Erythroblast (primary cell): ENCODE measurements at regions not wholly inside any gene's neighbourhood (a gene's known extent, or its start where the extent isn't known, plus 50 kb on each side); places are given as distances from the start of the nearest gene placed in this dataset.

Source experiments
- DNase-seq, 2 experiments: peaks; one replicate each; lab custom pipeline; 2025; lab: John Stamatoyannopoulos, UW
- GATA1 ChIP-seq: IDR thresholded peaks from 2 replicates; pipeline ENCODE4 v1.6.1; 2011; ENCODE audit warnings: low read depth, mild to moderate bottlenecking, control low read depth, low read length, moderate library complexity
- POLR2A ChIP-seq: IDR thresholded peaks from 2 replicates; pipeline ENCODE4 v1.6.1; 2011; ENCODE audit warnings: mild to moderate bottlenecking, low read length

- TF ChIP-seq GATA1: no peak
- no peak for TF ChIP-seq POLR2A
These were observed 765.2 kb upstream of the ID2 start for GRCh38 chr2:7916670-7917069.

GRCh38 chr2:7919510-7919909 lies 762.3 kb upstream of the ID2 start:
- no peak for TF ChIP-seq GATA1
- no peak for TF ChIP-seq POLR2A
- DNase-seq: no peak

More at GRCh38 chr2:7916670-7917069, 765.2 kb upstream of the ID2 start:
- no peak for DNase-seq

- no peak for DNase-seq
These were observed 757.7 kb upstream of the ID2 start for GRCh38 chr2:7924023-7924762.

GRCh38 chr2:7925506-7925905 lies 756.4 kb upstream of the ID2 start:
- TF ChIP-seq POLR2A (no peak), GATA1 (no peak)

More at GRCh38 chr2:7924023-7924762, 757.7 kb upstream of the ID2 start:
- TF ChIP-seq POLR2A (no peak), GATA1 (no peak)

GRCh38 chr2:7927691-7928090 lies 754.2 kb upstream of the ID2 start:
- TF ChIP-seq POLR2A (no peak), GATA1 (no peak)
- no peak for DNase-seq

More at GRCh38 chr2:7925506-7925905, 756.4 kb upstream of the ID2 start:
- no peak for DNase-seq

GRCh38 chr2:7929281-7929680 lies 752.6 kb upstream of the ID2 start:
- TF ChIP-seq POLR2A (no peak), GATA1 (no peak)
- no peak for DNase-seq

- no peak for TF ChIP-seq GATA1
- TF ChIP-seq POLR2A: no peak
- DNase-seq: no peak
These were observed 750.8 kb upstream of the ID2 start for GRCh38 chr2:7930800-7931635.

- no peak for TF ChIP-seq GATA1
- no peak for TF ChIP-seq POLR2A
- DNase-seq: no peak
These were observed 750.0 kb upstream of the ID2 start for GRCh38 chr2:7931808-7932207.

- no peak for DNase-seq
- TF ChIP-seq POLR2A (no peak), GATA1 (no peak)
These were observed 748.2 kb upstream of the ID2 start for GRCh38 chr2:7933672-7934071.

- no peak for DNase-seq
- TF ChIP-seq GATA1: no peak
- no peak for TF ChIP-seq POLR2A
These were observed 747.4 kb upstream of the ID2 start for GRCh38 chr2:7934476-7934875.

- TF ChIP-seq GATA1 (no peak), POLR2A (no peak)
- no peak for DNase-seq
These were observed 744.8 kb upstream of the ID2 start for GRCh38 chr2:7937082-7937481.

- TF ChIP-seq GATA1 (no peak), POLR2A (no peak)
- DNase-seq: no peak
These were observed 741.1 kb upstream of the ID2 start for GRCh38 chr2:7940723-7941122.

- no peak for TF ChIP-seq POLR2A
- TF ChIP-seq GATA1: no peak
- DNase-seq: peak in 1 of 2 experiments; percentile 6
These were observed 738.4 kb upstream of the ID2 start for GRCh38 chr2:7943446-7943845.

- DNase-seq: no peak
- no peak for TF ChIP-seq GATA1
- TF ChIP-seq POLR2A: no peak
These were observed 736.8 kb upstream of the ID2 start for GRCh38 chr2:7945026-7945425.
